Frontal cortex (tissue), 3 donors: ENCODE measurements at regions not wholly inside any gene's neighbourhood (a gene's known extent, or its start where the extent isn't known, plus 50 kb on each side); places are given as distances from the start of the nearest gene placed in this dataset.
"Not testable (repeated sequence)": the region's sequence is repeated elsewhere in the genome, so short reads cannot be mapped to it uniquely, and the experiment has no call there.

Experiments used
- DNase-seq, 2 donors: peaks; one replicate each; pipeline ENCODE4 v3.0.0; 2012; ENCODE audit warnings: low spot score in 2 of 2
- FAIRE-seq: peaks from 2 replicates; lab custom pipeline; 2012; peaks lifted over from hg19 to GRCh38; lab: Jason Lieb, UNC
- donor health status: control.
- donor health status: control.
- donor health status: control.

GRCh38 chr1:47521034-47521881 lies 83.4 kb downstream of the FOXD2 start:
- FAIRE-seq (no peak), DNase-seq (no peak)

- DNase-seq (no peak), FAIRE-seq (no peak)
Measured at GRCh38 chr1:47522935-47523834, 85.3 kb downstream of the FOXD2 start.

GRCh38 chr1:47523835-47524215 lies 86.0 kb downstream of the FOXD2 start:
- DNase-seq, result no peak
- FAIRE-seq, result no peak

- DNase-seq (no peak), FAIRE-seq (no peak)
Measured at GRCh38 chr1:47524272-47524671, 86.4 kb downstream of the FOXD2 start.

GRCh38 chr1:47527653-47528272 lies 89.9 kb downstream of the FOXD2 start:
- no peak for DNase-seq
- FAIRE-seq, result no peak

- FAIRE-seq, result no peak
- no peak for DNase-seq
Measured at GRCh38 chr1:47529520-47530098, 91.8 kb downstream of the FOXD2 start.

GRCh38 chr1:47532921-47533792 lies 95.3 kb downstream of the FOXD2 start:
- FAIRE-seq, result no peak

GRCh38 chr1:47533793-47534328 lies 96.0 kb downstream of the FOXD2 start:
- FAIRE-seq (no peak), DNase-seq (no peak)

More at GRCh38 chr1:47532921-47533792, 95.3 kb downstream of the FOXD2 start:
- DNase-seq, result peak in 1 of 2 donors; percentile 53

GRCh38 chr1:47534436-47534835 lies 96.6 kb downstream of the FOXD2 start:
- DNase-seq, result no peak
- no peak for FAIRE-seq

- FAIRE-seq (no peak), DNase-seq (no peak)
Measured at GRCh38 chr1:47536646-47537118, 98.8 kb downstream of the FOXD2 start.

- FAIRE-seq, result no peak
- DNase-seq, result no peak
Measured at GRCh38 chr1:47537268-47537667, 99.4 kb downstream of the FOXD2 start.

- DNase-seq, result no peak
- FAIRE-seq, result no peak
Measured at GRCh38 chr1:47537966-47538365, 100.1 kb downstream of the FOXD2 start.

GRCh38 chr1:47538530-47538929 lies 100.7 kb downstream of the FOXD2 start:
- FAIRE-seq, result not testable (repeated sequence)

GRCh38 chr1:47541705-47542104 lies 103.9 kb downstream of the FOXD2 start:
- DNase-seq, FAIRE-seq: not testable (repeated sequence)

More at GRCh38 chr1:47538530-47538929, 100.7 kb downstream of the FOXD2 start:
- DNase-seq, result not testable (repeated sequence)

GRCh38 chr1:47543089-47543488 lies 105.2 kb downstream of the FOXD2 start:
- DNase-seq, FAIRE-seq: not testable (repeated sequence)

- no peak for FAIRE-seq
Measured at GRCh38 chr1:47545912-47546483, 108.2 kb downstream of the FOXD2 start.

GRCh38 chr1:47547753-47548573 lies 110.1 kb downstream of the FOXD2 start:
- DNase-seq (no peak), FAIRE-seq (no peak)

More at GRCh38 chr1:47545912-47546483, 108.2 kb downstream of the FOXD2 start:
- DNase-seq, result no peak
